CD4-positive, CD25-positive, alpha-beta regulatory T cell (primary cell): ENCODE measurements at regions not wholly inside any gene's neighbourhood (a gene's known extent, or its start where the extent isn't known, plus 50 kb on each side); places are given as distances from the start of the nearest gene placed in this dataset.
A peak's percentile ranks its signal among the peaks of the same experiment; 100 is the strongest.

ENCODE experiments used
- ATAC-seq, 2 donors: fragments of 150-1000 bp; cut with Tn5 transposase; one replicate each; pipeline ENCODE4 v1.10.0; 2021; ENCODE audit warnings: low read depth in 2 of 2, moderate number of reproducible peaks in 2 of 2, moderate library complexity in 1 of 2
- DNase-seq, 3 donors: peaks; one replicate each; pipeline versions ENCODE4 v3.0.0 to v3.0.0-alpha.2; 2012 to 2022; ENCODE audit warnings: mixed read lengths in 1 of 3
- H3K27ac ChIP-seq: one replicate; pipeline ENCODE4 v1.7.0; 2013; ENCODE audit warnings: mild to moderate bottlenecking, low read length; ENCODE audit not compliant: insufficient read depth, poor library complexity, severe bottlenecking
- H3K27me3 ChIP-seq: one replicate; pipeline ENCODE4 v1.7.0; 2013; ENCODE audit warnings: low read length; ENCODE audit not compliant: control insufficient read depth, insufficient read depth
- H3K36me3 ChIP-seq: one replicate; pipeline ENCODE4 v1.7.0; 2013; ENCODE audit warnings: mild to moderate bottlenecking, low read length, moderate library complexity; ENCODE audit not compliant: control insufficient read depth, insufficient read depth
- H3K4me1 ChIP-seq: 2 replicates; pipeline ENCODE4 v1.7.0; 2013; ENCODE audit warnings: mild to moderate bottlenecking, low read length; ENCODE audit not compliant: insufficient read depth, control insufficient read depth, poor library complexity, severe bottlenecking
- H3K4me3 ChIP-seq: one replicate; pipeline ENCODE4 v1.7.0; 2013; ENCODE audit warnings: low read depth, mild to moderate bottlenecking, low read length, moderate library complexity
- H3K9me3 ChIP-seq, 2 experiments: 1 replicate in 1 of 2; 2 replicates in 1 of 2; pipeline ENCODE4 v1.7.0; 2013; ENCODE audit warnings: low read length in 2 of 2, mild to moderate bottlenecking in 1 of 2, moderate library complexity in 1 of 2; ENCODE audit not compliant: control insufficient read depth in 2 of 2
- H3K27ac Mint-ChIP-seq, 3 donors: one replicate each; pipeline ENCODE4 v1.8.0; 2020 to 2022; ENCODE audit warnings: mild to moderate bottlenecking in 3 of 3, mixed read lengths in 3 of 3, moderate library complexity in 2 of 3
- H3K27me3 Mint-ChIP-seq: one replicate; pipeline ENCODE4 v1.8.0; 2022; ENCODE audit warnings: mild to moderate bottlenecking, mixed read lengths
- H3K36me3 Mint-ChIP-seq: one replicate; pipeline ENCODE4 v1.8.0; 2020; ENCODE audit warnings: mixed read lengths
- H3K4me1 Mint-ChIP-seq, 4 donors: one replicate each; pipeline ENCODE4 v1.8.0; 2020 to 2022; ENCODE audit warnings: mixed read lengths in 4 of 4, mild to moderate bottlenecking in 1 of 4
- H3K4me3 Mint-ChIP-seq, 4 donors: one replicate each; pipeline ENCODE4 v1.8.0; 2020 to 2022; ENCODE audit warnings: mild to moderate bottlenecking in 4 of 4, mixed read lengths in 4 of 4, moderate library complexity in 3 of 4
- H3K9me3 Mint-ChIP-seq, 7 donors: one replicate each; pipeline ENCODE4 v1.8.0; 2020 to 2022; ENCODE audit warnings: mixed read lengths in 7 of 7, mild to moderate bottlenecking in 3 of 7, moderate library complexity in 2 of 7

DNA sequence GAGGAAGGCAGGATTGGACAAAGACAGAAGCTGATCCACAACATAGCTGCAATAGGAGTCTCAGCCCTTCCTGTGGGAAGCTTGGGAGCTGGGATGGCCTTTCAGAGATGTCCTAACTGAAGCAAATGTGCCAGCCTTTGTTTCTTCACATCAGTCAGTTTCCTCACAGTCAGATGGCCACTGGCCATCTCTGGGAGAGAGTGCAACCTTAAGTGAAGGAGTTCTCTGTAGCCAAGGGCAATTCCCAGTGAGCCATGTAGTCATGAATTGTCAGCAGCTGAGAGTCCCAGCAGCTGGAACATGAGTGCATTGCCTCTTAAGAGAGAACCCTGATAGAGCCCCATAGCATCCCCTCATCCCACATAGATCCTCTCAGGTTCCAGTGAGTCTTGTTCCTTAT is 89.1 kb upstream of the LIFR start:
- ATAC-seq (no peak), DNase-seq (no peak)
- H3K27me3 Mint-ChIP-seq = no peaks in the 10 kb centered on the region
- no peak overlapping the region for H3K27ac ChIP-seq
- no peaks in the 10 kb centered on the region for H3K36me3 Mint-ChIP-seq
- no peak overlapping the region for H3K4me3 Mint-ChIP-seq
- no peaks in the 10 kb centered on the region for H3K4me1 ChIP-seq
- H3K27ac Mint-ChIP-seq = no peak overlapping the region
- peaks cover 0 to 2% (median 0%) of the 10 kb centered on the region in 7 donors for H3K9me3 Mint-ChIP-seq
- H3K4me3 ChIP-seq = no peak overlapping the region
- H3K9me3 ChIP-seq = no peaks in the 10 kb centered on the region
- no peaks in the 10 kb centered on the region for H3K27me3 ChIP-seq
- peaks cover 0 to 6% (median 3%) of the 10 kb centered on the region in 4 donors for H3K4me1 Mint-ChIP-seq
- no peaks in the 10 kb centered on the region for H3K36me3 ChIP-seq

DNA sequence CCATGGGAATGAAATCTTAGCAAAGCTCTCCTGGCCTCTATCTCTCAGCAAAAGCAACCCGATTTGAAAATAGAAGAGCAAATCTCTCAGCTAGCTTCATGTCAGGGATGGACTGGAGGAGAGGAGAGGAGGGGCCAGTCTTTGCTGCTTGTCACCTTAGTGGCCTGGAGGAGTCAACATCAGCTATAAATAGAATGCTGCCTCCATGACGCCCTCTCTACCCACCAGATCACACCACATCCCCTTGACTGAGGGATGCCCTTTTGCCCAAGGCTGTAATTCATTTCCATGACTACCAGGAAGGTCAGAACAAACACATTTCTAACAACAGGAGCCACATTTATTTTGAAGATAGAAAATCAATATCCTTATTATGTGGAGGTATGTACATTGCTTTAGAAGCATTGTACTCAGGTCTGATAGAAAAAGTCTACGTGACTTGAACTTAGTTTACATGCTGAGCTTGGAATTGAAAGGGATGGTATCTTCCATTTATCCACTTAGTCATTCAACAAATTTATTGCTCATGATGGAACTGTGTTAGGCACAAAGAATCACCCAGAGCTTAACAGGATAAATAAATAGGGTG is 92.4 kb upstream of the LIFR start:
- Histone ChIP-seq H3K9me3 (no peaks in the 10 kb centered on the region), H3K27me3 (no peaks in the 10 kb centered on the region), H3K36me3 (no peaks in the 10 kb centered on the region), H3K27ac (no peak overlapping the region), H3K4me1 (no peaks in the 10 kb centered on the region), H3K4me3 (no peak overlapping the region)
- H3K9me3 Mint-ChIP-seq = peaks cover 0 to 1% (median 0%) of the 10 kb centered on the region in 7 donors
- H3K36me3 Mint-ChIP-seq = no peaks in the 10 kb centered on the region
- H3K27me3 Mint-ChIP-seq = peaks cover 5% of the 10 kb centered on the region
- DNase-seq (no peak), ATAC-seq (no peak)
- peaks cover 0 to 11% (median 7%) of the 10 kb centered on the region in 4 donors for H3K4me1 Mint-ChIP-seq
- H3K27ac Mint-ChIP-seq = no peak overlapping the region
- no peak overlapping the region for H3K4me3 Mint-ChIP-seq

DNA sequence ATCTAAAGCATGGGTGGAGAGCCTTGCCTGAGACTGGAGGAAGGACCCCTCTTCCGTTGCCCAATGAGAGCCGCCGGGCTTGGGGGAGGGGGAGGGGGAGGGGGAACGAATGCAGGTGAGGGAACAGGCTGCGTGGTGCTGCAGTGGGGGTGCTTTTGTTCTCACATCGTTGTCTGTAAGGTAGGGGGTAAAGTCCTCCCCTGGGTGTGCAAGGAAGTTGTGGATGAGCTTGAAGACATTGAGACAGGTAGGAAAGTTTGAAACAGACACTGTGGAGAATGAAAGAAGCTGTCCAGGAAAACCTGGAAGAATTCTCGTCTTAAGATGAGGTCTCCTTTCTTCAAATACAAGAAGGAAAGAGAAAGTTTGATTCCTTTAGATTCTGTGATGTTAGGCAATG is 94.1 kb upstream of the LIFR start:
- no peak for ATAC-seq
- H3K36me3 Mint-ChIP-seq = no peaks in the 10 kb centered on the region
- Histone ChIP-seq H3K27ac (no peak overlapping the region), H3K36me3 (no peaks in the 10 kb centered on the region), H3K9me3 (no peaks in the 10 kb centered on the region), H3K27me3 (no peaks in the 10 kb centered on the region), H3K4me3 (no peak overlapping the region), H3K4me1 (no peaks in the 10 kb centered on the region)
- H3K9me3 Mint-ChIP-seq = peaks cover 0 to 1% (median 0%) of the 10 kb centered on the region in 7 donors
- no peak for DNase-seq
- no peak overlapping the region for H3K27ac Mint-ChIP-seq
- H3K4me3 Mint-ChIP-seq = peak overlapping the region in 2 of 4 donors; percentile 33 to 55
- peaks cover 0 to 11% (median 7%) of the 10 kb centered on the region in 4 donors for H3K4me1 Mint-ChIP-seq
- peaks cover 5% of the 10 kb centered on the region for H3K27me3 Mint-ChIP-seq

DNA sequence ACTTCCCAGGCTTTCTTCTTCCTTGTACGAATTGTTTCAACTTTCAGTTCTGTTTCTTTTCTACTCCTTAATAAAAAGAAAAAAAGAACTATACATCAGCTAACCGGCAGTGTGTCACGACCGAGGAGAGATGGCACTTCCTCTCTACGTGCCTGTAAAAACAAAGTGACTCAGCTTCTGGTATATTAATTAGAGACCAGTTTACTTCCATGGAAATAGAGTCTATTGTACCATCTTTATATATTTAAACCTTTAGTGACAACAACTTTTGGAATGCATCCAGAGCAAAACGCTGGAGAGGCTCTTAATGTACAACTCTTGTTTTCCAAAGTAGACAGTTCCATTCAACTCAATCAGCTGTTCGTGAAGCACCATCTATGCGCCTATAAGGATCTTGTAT is 94.5 kb upstream of the LIFR start:
- DNase-seq (no peak), ATAC-seq (no peak)
- Mint-ChIP-seq H3K27me3 (peaks cover 5% of the 10 kb centered on the region), H3K4me3 (peak overlapping the region in 1 of 4 donors; percentile 55), H3K9me3 (peaks cover 0 to 1% (median 0%) of the 10 kb centered on the region in 7 donors), H3K4me1 (peaks cover 0 to 11% (median 7%) of the 10 kb centered on the region in 4 donors), H3K27ac (no peak overlapping the region), H3K36me3 (no peaks in the 10 kb centered on the region)
- no peak overlapping the region for H3K27ac ChIP-seq
- no peaks in the 10 kb centered on the region for H3K9me3 ChIP-seq
- H3K36me3 ChIP-seq = no peaks in the 10 kb centered on the region
- no peaks in the 10 kb centered on the region for H3K4me1 ChIP-seq
- no peaks in the 10 kb centered on the region for H3K27me3 ChIP-seq
- H3K4me3 ChIP-seq = no peak overlapping the region

DNA sequence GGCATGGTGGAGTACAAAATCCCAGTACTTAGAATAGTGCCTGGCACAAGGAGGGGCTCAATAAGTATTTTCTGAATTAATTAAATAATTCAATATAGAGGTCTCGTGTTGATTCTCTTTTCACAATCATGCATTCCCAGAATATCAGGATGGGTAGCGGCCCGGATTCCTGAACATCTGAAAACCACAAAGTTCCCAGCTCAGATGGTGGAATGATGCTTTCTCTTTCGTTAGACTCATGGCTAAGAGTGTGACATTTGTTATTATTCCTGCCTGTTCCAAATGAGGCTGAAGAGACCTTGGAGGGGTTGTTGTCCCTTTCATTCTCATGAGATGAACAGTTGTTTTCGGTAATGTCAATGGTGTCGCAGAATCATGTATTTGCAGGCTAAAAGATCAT is 95.4 kb upstream of the LIFR start:
- peaks cover 5% of the 10 kb centered on the region for H3K27me3 Mint-ChIP-seq

DNA sequence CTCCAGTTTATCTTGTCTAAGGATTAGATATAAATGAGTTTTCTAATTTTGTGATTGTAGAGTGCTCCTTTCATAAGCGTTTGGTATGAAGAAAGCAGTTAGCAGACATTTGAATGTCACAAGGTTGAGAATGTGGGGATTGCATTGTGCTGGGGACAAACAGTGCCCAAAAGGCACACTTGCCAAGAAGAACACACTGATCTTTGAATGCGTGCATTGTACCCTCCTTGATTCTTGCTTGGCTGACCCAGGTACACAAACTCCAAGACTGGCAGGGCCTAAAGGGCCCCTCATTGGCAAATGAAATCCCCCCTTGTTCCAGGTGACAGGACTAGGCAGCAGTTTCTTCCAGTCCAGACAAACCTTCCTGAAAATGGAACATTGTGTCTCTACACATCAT is 96.9 kb upstream of the LIFR start:
- Histone ChIP-seq H3K9me3 (no peaks in the 10 kb centered on the region), H3K27me3 (no peaks in the 10 kb centered on the region), H3K27ac (no peak overlapping the region), H3K36me3 (no peaks in the 10 kb centered on the region), H3K4me3 (no peak overlapping the region), H3K4me1 (no peaks in the 10 kb centered on the region)
- Mint-ChIP-seq H3K27me3 (peaks cover 11% of the 10 kb centered on the region), H3K4me3 (no peak overlapping the region), H3K36me3 (no peaks in the 10 kb centered on the region), H3K4me1 (peaks cover 0 to 11% (median 7%) of the 10 kb centered on the region in 4 donors), H3K27ac (no peak overlapping the region), H3K9me3 (peaks cover 0 to 1% (median 0%) of the 10 kb centered on the region in 7 donors)
- ATAC-seq = no peak
- no peak for DNase-seq

More for the DNA sequence above, 95.4 kb upstream of the LIFR start:
- H3K27ac Mint-ChIP-seq = no peak overlapping the region
- H3K9me3 Mint-ChIP-seq = peaks cover 0 to 1% (median 0%) of the 10 kb centered on the region in 7 donors
- H3K4me3 Mint-ChIP-seq = no peak overlapping the region
- no peaks in the 10 kb centered on the region for H3K36me3 Mint-ChIP-seq
- no peaks in the 10 kb centered on the region for H3K4me1 ChIP-seq
- H3K36me3 ChIP-seq = no peaks in the 10 kb centered on the region
- H3K4me3 ChIP-seq = no peak overlapping the region
- H3K27me3 ChIP-seq = no peaks in the 10 kb centered on the region
- H3K9me3 ChIP-seq = no peaks in the 10 kb centered on the region
- H3K4me1 Mint-ChIP-seq = peaks cover 0 to 11% (median 7%) of the 10 kb centered on the region in 4 donors
- no peak for ATAC-seq
- DNase-seq = no peak
- no peak overlapping the region for H3K27ac ChIP-seq

DNA sequence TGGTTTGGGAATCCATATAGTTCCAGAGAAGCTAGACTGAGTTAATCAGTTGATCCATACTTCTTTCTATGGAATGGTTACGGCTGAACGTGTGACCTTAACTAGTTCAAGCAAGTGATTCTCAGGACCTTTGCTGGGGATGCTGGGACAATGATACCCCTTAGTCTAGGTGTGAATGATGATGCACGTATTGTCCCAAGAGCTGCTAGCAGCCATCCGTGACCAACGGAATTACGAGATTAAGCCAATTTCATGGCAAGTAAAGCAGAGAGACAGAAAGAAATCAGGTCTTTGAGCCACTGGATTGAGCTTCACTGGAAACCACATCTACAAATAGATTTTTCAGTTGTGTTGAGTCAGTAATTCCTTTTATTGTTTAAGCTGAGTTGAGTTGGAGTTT is 99.2 kb upstream of the LIFR start:
- ATAC-seq (no peak), DNase-seq (no peak)
- H3K27ac ChIP-seq = no peak overlapping the region
- H3K27ac Mint-ChIP-seq = no peak overlapping the region
- peaks cover 0 to 3% (median 0%) of the 10 kb centered on the region in 7 donors for H3K9me3 Mint-ChIP-seq
- H3K4me1 ChIP-seq = no peaks in the 10 kb centered on the region
- no peak overlapping the region for H3K4me3 ChIP-seq
- H3K9me3 ChIP-seq = no peaks in the 10 kb centered on the region
- peaks cover 0 to 4% (median 3%) of the 10 kb centered on the region in 4 donors for H3K4me1 Mint-ChIP-seq
- no peaks in the 10 kb centered on the region for H3K36me3 ChIP-seq
- H3K27me3 ChIP-seq = no peaks in the 10 kb centered on the region
- H3K27me3 Mint-ChIP-seq = peaks cover 15% of the 10 kb centered on the region
- H3K4me3 Mint-ChIP-seq = no peak overlapping the region
- no peaks in the 10 kb centered on the region for H3K36me3 Mint-ChIP-seq

DNA sequence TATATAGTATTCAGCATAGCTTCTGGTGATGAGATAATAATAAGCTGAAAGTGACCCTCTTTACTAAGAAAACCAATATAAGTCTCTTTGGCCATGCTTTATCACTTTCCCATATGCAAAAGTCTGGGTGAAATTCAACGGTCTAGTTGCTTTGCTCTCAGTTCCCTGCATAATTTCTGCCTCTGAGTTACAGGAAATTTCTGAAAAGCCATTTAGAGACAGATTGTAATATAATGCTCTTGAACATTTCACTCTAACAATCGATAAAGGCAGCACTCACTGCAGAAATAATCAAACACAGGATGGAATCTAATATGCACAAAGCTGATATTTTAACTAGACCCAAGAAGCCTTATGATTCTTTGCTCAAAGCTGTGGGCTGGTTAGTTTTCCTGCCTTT is 100.1 kb upstream of the LIFR start:
- Histone ChIP-seq H3K4me1 (no peaks in the 10 kb centered on the region), H3K27ac (no peak overlapping the region), H3K36me3 (no peaks in the 10 kb centered on the region), H3K27me3 (no peaks in the 10 kb centered on the region), H3K4me3 (no peak overlapping the region), H3K9me3 (no peaks in the 10 kb centered on the region)
- ATAC-seq = no peak
- no peaks in the 10 kb centered on the region for H3K4me1 Mint-ChIP-seq
- peaks cover 24% of the 10 kb centered on the region for H3K27me3 Mint-ChIP-seq
- DNase-seq = no peak
- H3K36me3 Mint-ChIP-seq = no peaks in the 10 kb centered on the region
- H3K4me3 Mint-ChIP-seq = no peak overlapping the region
- H3K27ac Mint-ChIP-seq = no peak overlapping the region
- H3K9me3 Mint-ChIP-seq = peaks cover 0 to 1% (median 0%) of the 10 kb centered on the region in 7 donors
